Liver (tissue), 8 donors: ENCODE measurements at regions not wholly inside any gene's neighbourhood (a gene's known extent, or its start where the extent isn't known, plus 50 kb on each side); places are given as distances from the start of the nearest gene placed in this dataset.

Source experiments
- DNase-seq: peaks from one replicate; pipeline ENCODE4 v3.0.0-alpha.2; 2017; ENCODE audit warnings: low spot score
- H3K27ac ChIP-seq, 2 donors: one replicate each; pipeline ENCODE4 v1.7.0; 2013; ENCODE audit warnings: inconsistent platforms in 2 of 2, low read length in 2 of 2, control low read depth in 1 of 2, low read depth in 1 of 2, mild to moderate bottlenecking in 1 of 2
- H3K27me3 ChIP-seq, 4 donors: one replicate each; pipeline versions ENCODE4 v1.6.1 to v1.7.0; 2013; ENCODE audit warnings: low read length in 3 of 4, inconsistent platforms in 1 of 4, mild to moderate bottlenecking in 1 of 4, moderate library complexity in 1 of 4; ENCODE audit not compliant: control insufficient read depth in 4 of 4, insufficient read depth in 4 of 4
- H3K36me3 ChIP-seq, 4 donors: one replicate each; pipeline versions ENCODE4 v1.6.1 to v1.7.0; 2013; ENCODE audit warnings: low read length in 3 of 4, mild to moderate bottlenecking in 3 of 4, low read depth in 1 of 4, moderate library complexity in 1 of 4; ENCODE audit not compliant: control insufficient read depth in 4 of 4, insufficient read depth in 3 of 4
- H3K4me1 ChIP-seq, 4 donors: one replicate each; pipeline versions ENCODE4 v1.6.1 to v1.7.0; 2013; ENCODE audit warnings: low read length in 3 of 4, mild to moderate bottlenecking in 3 of 4, moderate library complexity in 1 of 4; ENCODE audit not compliant: control insufficient read depth in 4 of 4, insufficient read depth in 4 of 4
- H3K4me3 ChIP-seq, 3 donors: one replicate each; pipeline versions ENCODE4 v1.6.1 to v1.7.0; 2013; ENCODE audit warnings: low read length in 3 of 3, control low read depth in 1 of 3, low read depth in 1 of 3, mild to moderate bottlenecking in 1 of 3
- H3K9ac ChIP-seq, 2 donors: one replicate each; pipeline ENCODE4 v1.7.0; 2013; ENCODE audit warnings: low read length in 2 of 2, mild to moderate bottlenecking in 2 of 2, moderate library complexity in 2 of 2, control low read depth in 1 of 2, low read depth in 1 of 2
- H3K9me3 ChIP-seq, 4 donors: one replicate each; pipeline versions ENCODE4 v1.6.1 to v1.7.0; 2013; ENCODE audit warnings: low read length in 3 of 4; ENCODE audit not compliant: control insufficient read depth in 4 of 4
- EGR1 ChIP-seq, 2 donors: IDR thresholded peaks; 2 replicates each; pipeline ENCODE4 v1.6.1; 2016 to 2018; ENCODE audit warnings: antibody characterized with exemption in 2 of 2, low read depth in 2 of 2
- FOXA1 ChIP-seq: IDR thresholded peaks from 2 replicates; pipeline ENCODE4 v1.6.1; 2016; ENCODE audit warnings: antibody characterized with exemption
- FOXA2 ChIP-seq: IDR thresholded peaks from 2 replicates; pipeline ENCODE4 v1.6.1; 2016; ENCODE audit warnings: antibody characterized with exemption
- GABPA ChIP-seq, 2 donors: IDR thresholded peaks in 1 of 2; conservative IDR thresholded peaks in 1 of 2; 2 replicates each; pipeline ENCODE4 v1.6.1; 2016; ENCODE audit warnings: antibody characterized with exemption in 2 of 2, mild to moderate bottlenecking in 1 of 2, moderate library complexity in 1 of 2
- HNF4G ChIP-seq: IDR thresholded peaks from 2 replicates; pipeline ENCODE4 v1.6.1; 2016; ENCODE audit warnings: antibody characterized with exemption
- JUND ChIP-seq, 2 donors: IDR thresholded peaks; 2 replicates each; pipeline ENCODE4 v1.6.1; 2016; ENCODE audit warnings: antibody characterized with exemption in 2 of 2
- MAX ChIP-seq: IDR thresholded peaks from 2 replicates; pipeline ENCODE4 v1.6.1; 2016; ENCODE audit warnings: antibody characterized with exemption
- NR2F2 ChIP-seq: IDR thresholded peaks from 2 replicates; pipeline ENCODE4 v1.6.1; 2016; ENCODE audit warnings: antibody characterized with exemption
- RAD21 ChIP-seq, 2 donors: IDR thresholded peaks; 2 replicates each; pipeline ENCODE4 v1.6.1; 2016; ENCODE audit warnings: antibody characterized with exemption in 2 of 2, mild to moderate bottlenecking in 2 of 2
- REST ChIP-seq: IDR thresholded peaks from 2 replicates; pipeline ENCODE4 v1.6.1; 2016; ENCODE audit warnings: antibody characterized with exemption, mild to moderate bottlenecking
- SP1 ChIP-seq: IDR thresholded peaks from 2 replicates; pipeline ENCODE4 v1.6.1; 2018; ENCODE audit warnings: antibody characterized with exemption, mild to moderate bottlenecking
- TAF1 ChIP-seq: conservative IDR thresholded peaks from 2 replicates; pipeline ENCODE4 v1.6.1; 2016; ENCODE audit warnings: antibody characterized with exemption, mild to moderate bottlenecking
- YY1 ChIP-seq: IDR thresholded peaks from 2 replicates; pipeline ENCODE4 v1.6.1; 2016; ENCODE audit warnings: antibody characterized with exemption, mild to moderate bottlenecking
- ZBTB33 ChIP-seq: IDR thresholded peaks from 2 replicates; pipeline ENCODE4 v1.6.1; 2016; ENCODE audit warnings: antibody characterized with exemption
- WGBS: extraction: QIAGEN DNeasy Blood & Tissue Kit; methylation state at CpG from one replicate; pipeline ENCODE4 v1.1.7; 2013; 5-methylcytosine and 5-hydroxymethylcytosine counted together
- TF ChIP-seq, protein P1 (sequence below): fragments of 150-350 bp; IDR thresholded peaks from 2 replicates; pipeline ENCODE4 v1.5.1; 2017; ENCODE audit warnings: improper control_type of control experiment, low read depth, low read length; ENCODE audit not compliant: missing input control
- TF ChIP-seq, protein P2 (sequence below): IDR thresholded peaks from 2 replicates; pipeline ENCODE4 v1.6.1; 2016; ENCODE audit warnings: antibody characterized with exemption
- donor health status: healthy.
- donor health status: healthy.
- donor health status: healthy.
- donor health status: healthy.
- donor health status: healthy.

- WGBS, result 49% methylated on average over 4 of the region's 4 CpGs
- DNase-seq, result no peak
- H3K27me3 ChIP-seq, result no peaks in the 10 kb centered on the region
These were observed 400.8 kb downstream of the REEP3 start for GRCh38 chr10:63921908-63922467.

More at GRCh38 chr10:63921908-63922467, 400.8 kb downstream of the REEP3 start:
- Histone ChIP-seq H3K27ac (no peak overlapping the region), H3K9me3 (no peaks in the 10 kb centered on the region), H3K36me3 (no peaks in the 10 kb centered on the region), H3K9ac (no peak overlapping the region), H3K4me3 (no peak overlapping the region), H3K4me1 (peaks cover 0 to 3% (median 0%) of the 10 kb centered on the region in 4 donors)
- TF ChIP-seq RAD21 (IDR thresholded peaks at IDR 0.05), result no peak
- TF ChIP-seq FOXA2, result no peak
- TF ChIP-seq HNF4G, result no peak
- no peak for TF ChIP-seq JUND (IDR thresholded peaks at IDR 0.05)
- no peak for TF ChIP-seq REST
- TF ChIP-seq YY1, result no peak
- TF ChIP-seq MAX, result no peak
- TF ChIP-seq, protein P1, sequence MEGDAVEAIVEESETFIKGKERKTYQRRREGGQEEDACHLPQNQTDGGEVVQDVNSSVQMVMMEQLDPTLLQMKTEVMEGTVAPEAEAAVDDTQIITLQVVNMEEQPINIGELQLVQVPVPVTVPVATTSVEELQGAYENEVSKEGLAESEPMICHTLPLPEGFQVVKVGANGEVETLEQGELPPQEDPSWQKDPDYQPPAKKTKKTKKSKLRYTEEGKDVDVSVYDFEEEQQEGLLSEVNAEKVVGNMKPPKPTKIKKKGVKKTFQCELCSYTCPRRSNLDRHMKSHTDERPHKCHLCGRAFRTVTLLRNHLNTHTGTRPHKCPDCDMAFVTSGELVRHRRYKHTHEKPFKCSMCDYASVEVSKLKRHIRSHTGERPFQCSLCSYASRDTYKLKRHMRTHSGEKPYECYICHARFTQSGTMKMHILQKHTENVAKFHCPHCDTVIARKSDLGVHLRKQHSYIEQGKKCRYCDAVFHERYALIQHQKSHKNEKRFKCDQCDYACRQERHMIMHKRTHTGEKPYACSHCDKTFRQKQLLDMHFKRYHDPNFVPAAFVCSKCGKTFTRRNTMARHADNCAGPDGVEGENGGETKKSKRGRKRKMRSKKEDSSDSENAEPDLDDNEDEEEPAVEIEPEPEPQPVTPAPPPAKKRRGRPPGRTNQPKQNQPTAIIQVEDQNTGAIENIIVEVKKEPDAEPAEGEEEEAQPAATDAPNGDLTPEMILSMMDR, result no peak
- no peak for TF ChIP-seq FOXA1
- TF ChIP-seq, protein P2, sequence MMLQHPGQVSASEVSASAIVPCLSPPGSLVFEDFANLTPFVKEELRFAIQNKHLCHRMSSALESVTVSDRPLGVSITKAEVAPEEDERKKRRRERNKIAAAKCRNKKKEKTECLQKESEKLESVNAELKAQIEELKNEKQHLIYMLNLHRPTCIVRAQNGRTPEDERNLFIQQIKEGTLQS, result no peak
- no peak for TF ChIP-seq GABPA (IDR thresholded peaks at IDR 0.05 in 1 of 2, conservative IDR thresholded peaks at IDR 0.05 in 1 of 2)
- no peak for TF ChIP-seq NR2F2
- TF ChIP-seq EGR1 (IDR thresholded peaks at IDR 0.05; ENCODE audit: low read depth in 2 of 2), result no peak
- no peak for TF ChIP-seq SP1
- TF ChIP-seq ZBTB33, result no peak
- TF ChIP-seq TAF1, result no peak
